IMR-90 (cell line): ENCODE measurements at regions not wholly inside any gene's neighbourhood (a gene's known extent, or its start where the extent isn't known, plus 50 kb on each side); places are given as distances from the start of the nearest gene placed in this dataset.

ENCODE experiments used
- ATAC-seq: fragments of 200-7000 bp; cut with Tn5 transposase; 2 replicates; pipeline ENCODE4 v1.9.1; 2020; ENCODE audit warnings: low read depth, mild to moderate bottlenecking, moderate library complexity
- BruUV-seq: library from RNA; stranded (reverse); fragments of 400-500 nt; replicated peaks from 2 replicates; lab custom pipeline; 2021; lab: Mats Ljungman, UMichigan
- CTCF ChIA-PET: fragments of 300-600 bp; formaldehyde crosslinking; extraction: SDS; loops from one replicate; lab custom pipeline; 2021; ENCODE audit warnings: antibody characterized with exemption; lab: Yijun Ruan, JAX
- POLR2A ChIA-PET: fragments of 300-600 bp; sonication (Branson Sonifier 250); formaldehyde crosslinking; loops from one replicate; lab custom pipeline; 2022; ENCODE audit warnings: antibody characterized with exemption; ENCODE audit not compliant: unreplicated experiment; lab: Charles Lee
- DNase-seq: peaks from one replicate; pipeline ENCODE4 v3.0.0; 2013
- H2AFZ ChIP-seq: replicated peaks from 2 replicates; pipeline ENCODE3; 2013; ENCODE audit warnings: low read length, mild to moderate bottlenecking; ENCODE audit not compliant: poor library complexity
- H2AK5ac ChIP-seq: 2 replicates; pipeline ENCODE4 v1.6.1; 2013; ENCODE audit warnings: low read depth, low read length, inconsistent platforms
- H2AK9ac ChIP-seq: replicated peaks from 2 replicates; pipeline ENCODE3; 2013; ENCODE audit warnings: mild to moderate bottlenecking, low read depth, low read length, moderate library complexity; ENCODE audit not compliant: poor library complexity
- H2BK120ac ChIP-seq: 2 replicates; pipeline ENCODE4 v1.6.1; 2013; ENCODE audit warnings: low read depth, low read length, inconsistent platforms
- H2BK15ac ChIP-seq: 3 replicates; pipeline ENCODE4 v1.6.1; 2013; ENCODE audit warnings: low read depth, low read length, inconsistent platforms
- H2BK20ac ChIP-seq: 2 replicates; pipeline ENCODE4 v1.6.1; 2013; ENCODE audit warnings: low read depth, mild to moderate bottlenecking, inconsistent platforms, low read length, moderate library complexity
- H2BK5ac ChIP-seq: 2 replicates; pipeline ENCODE4 v1.6.1; 2013; ENCODE audit warnings: mild to moderate bottlenecking, low read depth, low read length, inconsistent platforms; ENCODE audit not compliant: poor library complexity, severe bottlenecking
- H3K14ac ChIP-seq: replicated peaks from 2 replicates; pipeline ENCODE4 v1.6.1; 2013; ENCODE audit warnings: low read depth, low read length, inconsistent platforms
- H3K18ac ChIP-seq: 2 replicates; pipeline ENCODE4 v1.6.1; 2013; ENCODE audit warnings: low read depth, low read length, control low read depth
- H3K23ac ChIP-seq: 2 replicates; pipeline ENCODE4 v1.6.1; 2013; ENCODE audit warnings: low read depth, low read length, inconsistent platforms
- H3K27ac ChIP-seq: 2 replicates; pipeline ENCODE4 v1.5.1; 2013; ENCODE audit warnings: mild to moderate bottlenecking, control low read depth, low read length; ENCODE audit not compliant: insufficient read depth
- H3K27me3 ChIP-seq: 2 replicates; pipeline ENCODE4 v1.6.1; 2013; ENCODE audit warnings: low read length; ENCODE audit not compliant: control insufficient read depth, insufficient read depth
- H3K36me3 ChIP-seq: 2 replicates; pipeline ENCODE4 v1.6.1; 2013; ENCODE audit warnings: low read length, mixed read lengths; ENCODE audit not compliant: control insufficient read depth, insufficient read depth
- H3K4ac ChIP-seq: 2 replicates; pipeline ENCODE4 v1.6.1; 2013; ENCODE audit warnings: low read depth, low read length, inconsistent platforms
- H3K4me1 ChIP-seq: 2 replicates; pipeline ENCODE4 v1.6.1; 2013; ENCODE audit warnings: low read length, mixed read lengths; ENCODE audit not compliant: control insufficient read depth, insufficient read depth
- H3K4me2 ChIP-seq: 2 replicates; pipeline ENCODE4 v1.6.1; 2013; ENCODE audit warnings: low read depth, mild to moderate bottlenecking, control low read depth, low read length, moderate library complexity
- H3K4me3 ChIP-seq: 2 replicates; pipeline ENCODE4 v1.5.1; 2013; ENCODE audit warnings: low read depth, mild to moderate bottlenecking, control low read depth, low read length, moderate library complexity; ENCODE audit not compliant: insufficient read depth
- H3K56ac ChIP-seq: 2 replicates; pipeline ENCODE4 v1.6.1; 2013; ENCODE audit warnings: low read length, inconsistent platforms; ENCODE audit not compliant: insufficient read depth; ENCODE audit errors: extremely low read depth
- H3K79me1 ChIP-seq, 2 experiments: 2 replicates each; pipeline ENCODE4 v1.6.1; 2013; ENCODE audit warnings: low read length in 2 of 2, inconsistent platforms in 1 of 2, low read depth in 1 of 2
- H3K9ac ChIP-seq: 2 replicates; pipeline ENCODE4 v1.6.1; 2013; ENCODE audit warnings: low read depth, low read length, control low read depth
- H3K9me1 ChIP-seq: 2 replicates; pipeline ENCODE4 v1.6.1; 2013; ENCODE audit warnings: low read length, inconsistent platforms; ENCODE audit not compliant: insufficient read depth
- H3K9me3 ChIP-seq: 2 replicates; pipeline ENCODE4 v1.6.1; 2013; ENCODE audit warnings: low read length; ENCODE audit not compliant: control insufficient read depth, insufficient read depth
- H4K20me1 ChIP-seq: 2 replicates; pipeline ENCODE4 v1.6.1; 2013; ENCODE audit warnings: low read length, inconsistent platforms; ENCODE audit not compliant: insufficient read depth
- H4K5ac ChIP-seq: 2 replicates; pipeline ENCODE4 v1.6.1; 2013; ENCODE audit warnings: mild to moderate bottlenecking, low read depth, low read length, control low read depth
- H4K8ac ChIP-seq, 2 experiments: 2 replicates each; pipeline ENCODE4 v1.6.1; 2013; ENCODE audit warnings: low read depth in 2 of 2, low read length in 2 of 2, control low read depth in 1 of 2, inconsistent platforms in 1 of 2
- H4K91ac ChIP-seq: 2 replicates; pipeline ENCODE4 v1.6.1; 2013; ENCODE audit warnings: low read depth, low read length, inconsistent platforms; ENCODE audit not compliant: insufficient read depth
- BHLHE40 ChIP-seq: fragments of 150-350 bp; IDR thresholded peaks from 2 replicates; pipeline ENCODE4 v1.6.1; 2016; ENCODE audit warnings: mild to moderate bottlenecking, low read depth, low read length
- CEBPB ChIP-seq: IDR thresholded peaks from 2 replicates; pipeline ENCODE4 v1.6.1; 2012; ENCODE audit warnings: low read depth, low read length, improper control_type of control experiment
- CHD1 ChIP-seq: IDR thresholded peaks from 2 replicates; pipeline ENCODE4 v1.6.1; 2012; ENCODE audit warnings: low read depth, low read length, improper control_type of control experiment
- FOS ChIP-seq: fragments of 150-350 bp; IDR thresholded peaks from 2 replicates; pipeline ENCODE4 v1.6.1; 2016; ENCODE audit warnings: low read depth, low read length
- MAFK ChIP-seq: IDR thresholded peaks from 2 replicates; pipeline ENCODE4 v1.6.1; 2012; ENCODE audit warnings: low read depth, low read length, improper control_type of control experiment
- MAZ ChIP-seq: IDR thresholded peaks from 2 replicates; pipeline ENCODE4 v1.6.1; 2012; ENCODE audit warnings: low read depth, mild to moderate bottlenecking, low read length, improper control_type of control experiment, moderate library complexity, borderline replicate concordance
- MXI1 ChIP-seq: IDR thresholded peaks from 2 replicates; pipeline ENCODE4 v1.6.1; 2012; ENCODE audit warnings: low read depth, mild to moderate bottlenecking, low read length, moderate library complexity, borderline replicate concordance
- NFE2L2 ChIP-seq: fragments of 150-350 bp; IDR thresholded peaks from 2 replicates; pipeline ENCODE4 v1.6.1; 2016; ENCODE audit warnings: low read depth, mild to moderate bottlenecking, low read length
- POLR2A ChIP-seq: IDR thresholded peaks from 2 replicates; pipeline ENCODE4 v1.6.1; 2012; ENCODE audit warnings: mild to moderate bottlenecking, low read depth, low read length
- RAD21 ChIP-seq: IDR thresholded peaks from 2 replicates; pipeline ENCODE4 v1.6.1; 2012; ENCODE audit warnings: low read length, improper control_type of control experiment
- RCOR1 ChIP-seq: IDR thresholded peaks from 2 replicates; pipeline ENCODE4 v1.6.1; 2012; ENCODE audit warnings: mild to moderate bottlenecking, low read length, improper control_type of control experiment; ENCODE audit not compliant: insufficient replicate concordance
- RFX5 ChIP-seq: IDR thresholded peaks from 2 replicates; pipeline ENCODE4 v1.8.0; 2012; ENCODE audit warnings: low read depth, mild to moderate bottlenecking, low read length, moderate library complexity
- WGBS, 2 experiments: methylation state at CpG; one replicate each; pipeline versions ENCODE4 v1.1.5 to v1.1.7; 2013; ENCODE audit warnings: missing lambda C conversion rate in 2 of 2; ENCODE audit not compliant: insufficient read length in 1 of 2; ENCODE audit errors: extremely low coverage in 2 of 2; 5-methylcytosine and 5-hydroxymethylcytosine counted together
- dilution Hi-C: fragments of 300-500 bp; cut with HindIII; formaldehyde crosslinking; loops from one replicate; pipeline ENCODE4 v1.14.3; 2018; ENCODE audit warnings: low sequenced_read_pairs; ENCODE audit not compliant: unreplicated experiment
- in situ Hi-C: fragments of 300-500 bp; cut with MboI; formaldehyde crosslinking; loops from 3 replicates; pipeline ENCODE4 v1.14.3; 2019; ENCODE audit warnings: low sequenced_read_pairs, inconsistent platforms, mixed read lengths
- intact Hi-C: fragments of 100-400 bp; cut with micrococcal nuclease; formaldehyde crosslinking; loops from 2 replicates; pipeline ENCODE4 v1.10.0; 2022
- TF ChIP-seq, protein P1 (sequence below): fragments of 150-350 bp; IDR thresholded peaks from 2 replicates; pipeline ENCODE4 v1.6.1; 2017; ENCODE audit warnings: mild to moderate bottlenecking, antibody characterized with exemption, low read length, low read depth

DNA sequence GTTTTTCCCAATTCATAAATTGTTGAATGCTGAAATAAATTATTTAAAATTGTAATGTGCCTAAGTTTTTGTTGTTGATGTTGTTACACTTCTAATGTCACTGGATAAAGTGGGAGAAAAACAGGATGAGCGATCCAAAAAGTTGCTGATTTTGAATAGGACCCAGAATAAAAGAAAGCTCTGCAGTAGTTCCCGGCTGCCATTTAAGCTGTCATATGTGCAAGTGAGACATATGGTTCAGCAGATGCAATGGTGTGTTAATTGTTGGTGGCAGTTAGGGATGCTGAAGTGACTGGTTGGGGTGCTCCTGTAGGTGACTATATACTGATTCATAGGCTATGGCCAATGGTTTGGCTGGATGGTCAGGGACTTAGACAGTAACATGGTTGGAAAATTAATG lies 1517.4 kb upstream of the LRRTM3 start:
- Histone ChIP-seq H3K9me1 (no peaks in the 10 kb centered on the region), H3K4ac (no peak overlapping the region), H2AFZ (no peak overlapping the region), H4K5ac (no peak overlapping the region), H3K4me3 (no peak overlapping the region), H3K23ac (no peak overlapping the region), H3K27ac (no peak overlapping the region), H2AK9ac (no peak overlapping the region), H3K9me3 (peaks cover 6% of the 10 kb centered on the region; the same call in 1 of the 2 replicates), H2BK5ac (no peak overlapping the region), H3K79me1 (no peaks in the 10 kb centered on the region), H2BK20ac (no peak overlapping the region), H3K56ac (no peak overlapping the region), H3K36me3 (no peaks in the 10 kb centered on the region), H4K20me1 (no peaks in the 10 kb centered on the region), H3K9ac (no peak overlapping the region), H3K4me1 (no peaks in the 10 kb centered on the region), H2BK15ac (no peak overlapping the region), H3K4me2 (no peak overlapping the region), H3K27me3 (no peaks in the 10 kb centered on the region), H2AK5ac (no peak overlapping the region), H3K18ac (no peak overlapping the region), H3K14ac (no peak overlapping the region), H2BK120ac (no peak overlapping the region), H4K8ac (no peak overlapping the region), H4K91ac (no peak overlapping the region)
- ATAC-seq = no peak
- in situ Hi-C loops (no loop called here), intact Hi-C loops (no loop called here), dilution Hi-C loops (no loop called here)
- no TSS peak for BruUV-seq
- WGBS, 2 experiments = 100% methylated on average over 1 of the region's 2 CpGs; no CpG with 5 or more reads in 1 of the 2 experiments
- ChIA-PET CTCF (no interaction called here), POLR2A (no interaction called here)
- no peak for DNase-seq
- TF ChIP-seq RFX5 = no peak
- TF ChIP-seq CHD1 = no peak
- no peak for TF ChIP-seq POLR2A
- no peak for TF ChIP-seq RCOR1
- TF ChIP-seq, protein P1, sequence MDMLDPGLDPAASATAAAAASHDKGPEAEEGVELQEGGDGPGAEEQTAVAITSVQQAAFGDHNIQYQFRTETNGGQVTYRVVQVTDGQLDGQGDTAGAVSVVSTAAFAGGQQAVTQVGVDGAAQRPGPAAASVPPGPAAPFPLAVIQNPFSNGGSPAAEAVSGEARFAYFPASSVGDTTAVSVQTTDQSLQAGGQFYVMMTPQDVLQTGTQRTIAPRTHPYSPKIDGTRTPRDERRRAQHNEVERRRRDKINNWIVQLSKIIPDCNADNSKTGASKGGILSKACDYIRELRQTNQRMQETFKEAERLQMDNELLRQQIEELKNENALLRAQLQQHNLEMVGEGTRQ = no peak
- TF ChIP-seq MXI1 = no peak
- TF ChIP-seq CEBPB = no peak
- TF ChIP-seq BHLHE40 = no peak
- no peak for TF ChIP-seq FOS
- no peak for TF ChIP-seq NFE2L2
- no peak for TF ChIP-seq RAD21
- TF ChIP-seq MAFK = no peak
- TF ChIP-seq MAZ = no peak
